ENCODE measurements at regions not wholly inside any gene's neighbourhood (a gene's known extent, or its start where the extent isn't known, plus 50 kb on each side); places are given as distances from the start of the nearest gene placed in this dataset.
A peak's percentile ranks its signal among the peaks of the same experiment; 100 is the strongest.
"Not testable (repeated sequence)": the region's sequence is repeated elsewhere in the genome, so short reads cannot be mapped to it uniquely, and the experiment has no call there.

DNA sequence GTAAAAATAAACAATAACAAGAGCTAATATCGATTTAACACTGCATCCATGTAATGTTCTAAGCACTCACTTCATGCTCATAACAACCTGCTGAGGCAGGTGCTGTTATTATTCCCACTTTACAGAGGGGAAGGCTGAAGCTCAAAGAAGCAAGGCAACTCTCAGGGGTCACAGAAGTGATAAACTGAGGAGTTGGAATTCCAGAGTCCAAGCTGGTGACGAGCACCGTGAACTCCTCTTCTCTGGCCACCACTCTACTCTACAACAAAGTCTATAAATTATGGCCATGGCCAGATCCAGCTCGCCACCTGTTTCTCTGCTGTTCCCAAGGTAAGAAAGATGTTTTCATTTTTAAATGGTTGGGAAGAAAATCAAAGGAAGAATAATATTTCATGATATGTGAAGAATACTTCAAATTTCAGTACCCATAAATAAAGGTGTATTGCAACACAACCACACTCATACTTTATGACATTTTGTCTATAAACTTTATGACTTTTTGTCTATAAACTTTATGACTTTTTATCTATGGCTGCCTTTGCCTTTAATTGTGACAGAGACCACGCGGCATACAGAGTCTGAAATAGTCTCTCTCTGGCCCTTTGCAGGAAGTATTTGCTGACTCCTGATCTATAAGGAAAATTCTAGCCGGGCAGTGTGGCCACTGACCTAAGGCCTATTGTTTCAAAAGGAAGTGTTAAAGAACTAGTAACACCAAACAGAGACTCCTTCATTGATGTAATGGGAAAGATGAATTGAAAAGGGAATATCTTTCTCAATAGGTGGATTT is 113.2 kb upstream of the KCNG1 start:
- peaks cover 7% of the 10 kb centered on the region for H3K4me1 Mint-ChIP-seq
- no peak overlapping the region for H3K27ac Mint-ChIP-seq
- no peaks in the 10 kb centered on the region for H3K9me3 Mint-ChIP-seq
- no peaks in the 10 kb centered on the region for H3K36me3 Mint-ChIP-seq
- H3K4me3 Mint-ChIP-seq, result no peak overlapping the region
- no peak for ATAC-seq
- no peak for DNase-seq (ENCODE audit: low spot score in 2 of 2)

DNA sequence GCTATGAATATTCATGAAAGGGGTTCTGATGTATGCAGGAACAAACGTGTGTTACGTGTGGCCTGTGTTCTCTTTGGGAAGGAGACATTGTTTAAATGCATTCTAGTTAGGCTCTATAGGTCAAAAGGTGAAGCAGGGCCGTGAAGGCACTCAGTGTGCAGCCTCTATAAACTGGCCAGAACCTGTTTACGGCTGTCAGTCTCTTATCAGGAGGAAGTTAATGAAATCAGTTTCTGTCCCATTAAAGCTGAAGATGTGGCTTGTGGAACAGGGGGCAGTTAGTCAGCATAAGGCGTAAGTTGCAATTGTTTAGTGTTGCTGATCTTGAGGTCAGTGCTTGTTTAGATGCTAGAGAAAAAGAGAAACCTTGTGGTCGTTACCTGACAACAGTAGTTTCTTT is 111.5 kb upstream of the KCNG1 start:
- no peak for ATAC-seq
- no peaks in the 10 kb centered on the region for H3K36me3 Mint-ChIP-seq
- no peak overlapping the region for H3K27ac Mint-ChIP-seq
- no peak overlapping the region for H3K4me3 Mint-ChIP-seq
- no peaks in the 10 kb centered on the region for H3K9me3 Mint-ChIP-seq
- H3K4me1 Mint-ChIP-seq, result peaks cover 7% of the 10 kb centered on the region
- DNase-seq (ENCODE audit: low spot score in 2 of 2), result no peak

DNA sequence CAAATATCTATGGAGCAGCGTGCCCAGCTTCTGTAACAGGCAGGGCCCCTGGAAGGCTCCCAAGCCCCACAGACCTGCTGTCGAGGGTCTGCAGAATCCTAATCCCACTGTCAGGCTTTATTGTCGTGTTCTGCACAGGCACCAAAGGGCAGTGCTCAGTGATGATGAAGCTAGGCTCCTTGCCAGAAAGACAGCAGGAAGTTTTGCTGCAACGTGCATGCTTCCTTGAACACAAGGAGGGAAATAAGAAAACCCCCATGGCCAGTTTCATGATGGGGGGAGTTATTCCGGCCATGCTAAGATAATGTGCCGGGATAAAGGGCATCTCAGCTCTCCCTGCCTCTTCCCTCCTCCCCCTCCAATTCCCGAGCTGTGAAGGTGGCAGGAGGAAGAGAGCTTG is 109.4 kb upstream of the KCNG1 start:
- Mint-ChIP-seq H3K4me3 (no peak overlapping the region), H3K9me3 (no peaks in the 10 kb centered on the region), H3K4me1 (peaks cover 25% of the 10 kb centered on the region), H3K27ac (no peak overlapping the region), H3K36me3 (no peaks in the 10 kb centered on the region)
- ATAC-seq (no peak), DNase-seq (ENCODE audit: low spot score in 2 of 2) (no peak)

DNA sequence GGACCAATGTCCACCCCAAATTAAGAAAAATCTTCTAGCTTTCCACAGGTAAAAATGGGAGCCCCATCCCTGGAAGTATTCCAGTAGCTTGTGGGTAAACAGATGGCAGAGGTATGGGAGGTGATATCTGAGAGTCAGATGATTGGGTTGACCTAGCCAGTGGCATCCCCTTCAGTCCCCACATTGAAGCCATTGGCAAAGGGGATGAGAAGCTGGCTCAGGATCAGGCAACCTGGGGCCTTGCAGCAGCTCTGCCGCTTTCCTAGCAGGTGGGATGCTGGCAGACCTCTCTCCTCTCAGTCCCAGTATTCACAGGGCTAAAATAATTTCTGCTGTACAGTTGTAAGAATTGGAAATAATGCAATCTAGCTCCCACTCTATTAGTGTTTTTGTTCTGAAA is 108.9 kb upstream of the KCNG1 start:
- Mint-ChIP-seq H3K9me3 (no peaks in the 10 kb centered on the region), H3K4me1 (peaks cover 25% of the 10 kb centered on the region), H3K4me3 (no peak overlapping the region), H3K27ac (no peak overlapping the region), H3K36me3 (no peaks in the 10 kb centered on the region)
- ATAC-seq (no peak), DNase-seq (ENCODE audit: low spot score in 2 of 2) (no peak)

DNA sequence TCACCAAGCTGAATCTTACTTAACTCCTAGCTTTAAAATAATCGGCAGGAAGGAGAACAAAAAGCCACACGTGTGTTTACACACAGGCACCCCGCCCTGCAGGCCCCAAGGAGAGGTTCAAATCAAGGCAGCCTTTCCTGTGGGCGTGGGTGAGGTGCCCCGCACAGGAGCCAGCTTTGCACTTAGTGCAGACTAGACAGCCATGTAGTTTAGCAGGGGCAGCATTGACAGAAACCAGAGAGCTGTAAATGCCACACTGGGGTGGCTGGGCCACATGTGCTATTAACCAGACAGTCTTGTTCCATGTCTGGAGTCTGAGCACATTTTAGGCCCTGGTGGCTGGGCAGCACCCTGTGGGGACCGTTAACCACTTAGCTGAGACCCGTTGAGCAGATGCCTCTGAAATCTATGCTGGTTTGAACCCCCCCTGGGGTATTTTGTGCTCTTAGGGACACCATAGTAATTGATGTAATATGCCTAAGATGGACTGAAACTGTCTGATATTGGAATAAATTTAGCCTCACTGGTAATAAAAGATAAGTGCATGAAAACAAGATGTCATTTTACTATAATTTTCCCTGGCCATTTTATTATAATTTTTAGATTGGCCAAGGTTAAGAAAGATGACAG is 106.4 kb upstream of the KCNG1 start:
- peak overlapping the region; percentile 51 for H3K4me3 Mint-ChIP-seq
- DNase-seq (ENCODE audit: low spot score in 2 of 2) (no peak), ATAC-seq (no peak)

DNA sequence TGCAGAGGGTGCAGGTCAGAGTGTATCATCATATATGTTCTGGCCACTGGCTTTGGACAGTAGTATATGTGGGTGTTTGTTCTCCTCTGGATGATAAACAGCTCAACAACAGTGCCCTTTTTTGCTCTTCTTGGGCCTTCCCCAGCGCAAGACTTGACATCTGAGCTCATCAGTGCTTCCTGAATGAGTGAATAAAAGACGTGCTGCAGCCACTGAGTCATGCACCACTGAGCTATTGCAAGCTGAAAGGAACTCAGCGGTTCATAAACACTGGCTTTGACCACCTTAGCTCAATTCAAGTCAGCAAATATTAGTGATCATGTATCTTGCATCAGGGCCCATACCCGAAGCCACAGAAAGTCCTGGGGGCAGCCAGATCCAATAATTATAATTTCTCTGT is 105.3 kb upstream of the KCNG1 start:
- no peaks in the 10 kb centered on the region for H3K9me3 Mint-ChIP-seq
- ATAC-seq, result peak; percentile 94
- peak overlapping the region; percentile 51 for H3K4me3 Mint-ChIP-seq
- peak overlapping the region; percentile 80 for H3K27ac Mint-ChIP-seq
- H3K36me3 Mint-ChIP-seq, result no peaks in the 10 kb centered on the region
- DNase-seq (ENCODE audit: low spot score in 2 of 2), result no peak
- peaks cover 19% of the 10 kb centered on the region for H3K4me1 Mint-ChIP-seq

More for the DNA sequence above, 106.4 kb upstream of the KCNG1 start:
- Mint-ChIP-seq H3K36me3 (no peaks in the 10 kb centered on the region), H3K9me3 (no peaks in the 10 kb centered on the region), H3K27ac (peak overlapping the region; percentile 80), H3K4me1 (peaks cover 19% of the 10 kb centered on the region)

DNA sequence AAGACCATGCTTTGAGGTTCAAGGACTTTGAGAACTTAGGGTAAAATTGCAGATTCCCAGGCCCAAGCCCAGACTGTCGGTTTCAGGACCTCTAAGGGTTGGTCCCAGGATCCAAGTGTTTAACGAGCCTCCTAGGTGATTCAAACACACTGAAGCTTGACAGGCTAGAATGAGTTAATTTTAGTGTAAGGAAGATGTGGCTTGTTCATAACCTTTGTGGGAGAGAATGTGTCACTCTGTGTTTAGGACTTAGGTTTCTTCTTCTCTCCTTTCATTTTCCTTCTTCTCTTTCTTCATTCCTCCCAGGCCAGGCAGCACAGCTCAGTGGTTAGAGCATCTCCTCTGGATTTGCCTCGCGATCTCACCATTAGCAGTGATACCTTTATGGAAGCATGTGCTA is 104.8 kb upstream of the KCNG1 start:
- Mint-ChIP-seq H3K36me3 (no peaks in the 10 kb centered on the region), H3K27ac (peak overlapping the region; percentile 80), H3K4me3 (peak overlapping the region; percentile 51), H3K4me1 (peaks cover 19% of the 10 kb centered on the region), H3K9me3 (no peaks in the 10 kb centered on the region)
- DNase-seq (ENCODE audit: low spot score in 2 of 2) (no peak), ATAC-seq (peak; percentile 52)

DNA sequence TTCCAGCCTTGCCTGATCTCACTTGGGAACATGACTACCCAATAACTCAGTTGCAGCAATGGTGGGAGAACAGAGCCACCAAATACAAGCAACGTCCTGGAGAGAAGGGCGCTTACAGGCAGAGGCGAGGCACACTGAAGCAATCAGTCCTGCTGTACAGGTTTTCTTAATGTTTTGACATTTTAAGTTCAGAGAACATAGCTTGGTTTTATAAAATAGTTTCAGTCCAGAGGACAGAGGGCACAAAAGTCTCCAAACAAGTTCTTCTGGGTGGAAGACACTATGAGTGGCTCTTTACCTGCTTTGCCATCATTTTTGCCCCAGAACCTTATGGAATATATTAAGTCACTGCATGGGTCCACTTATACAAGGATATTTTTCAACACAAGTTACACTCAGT is 103.4 kb upstream of the KCNG1 start:
- Mint-ChIP-seq H3K9me3 (no peaks in the 10 kb centered on the region), H3K27ac (no peak overlapping the region), H3K4me1 (peaks cover 30% of the 10 kb centered on the region), H3K36me3 (no peaks in the 10 kb centered on the region), H3K4me3 (no peak overlapping the region)
- ATAC-seq (no peak), DNase-seq (ENCODE audit: low spot score in 2 of 2) (no peak)

DNA sequence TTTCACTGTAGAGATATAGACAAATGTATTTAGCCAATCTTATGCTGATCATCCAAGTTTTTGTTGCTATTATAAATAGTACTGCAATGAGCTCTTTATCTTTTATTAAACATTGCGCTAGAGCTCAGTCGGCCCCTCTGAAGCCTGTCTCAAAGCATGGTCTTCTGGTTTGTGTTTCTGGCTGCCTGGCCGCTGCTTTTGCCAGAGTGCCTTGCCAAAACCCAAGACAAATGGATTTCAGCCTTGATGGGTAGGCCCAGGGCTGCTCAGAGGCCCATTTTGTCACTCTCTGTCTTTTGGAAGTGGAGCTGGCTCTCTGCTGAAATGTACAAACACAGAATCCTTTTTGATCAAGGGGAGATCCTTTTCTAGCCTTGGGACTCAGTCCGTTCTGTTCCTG is 102.9 kb upstream of the KCNG1 start:
- ATAC-seq, result no peak
- H3K4me1 Mint-ChIP-seq, result peaks cover 30% of the 10 kb centered on the region
- H3K36me3 Mint-ChIP-seq, result no peaks in the 10 kb centered on the region

DNA sequence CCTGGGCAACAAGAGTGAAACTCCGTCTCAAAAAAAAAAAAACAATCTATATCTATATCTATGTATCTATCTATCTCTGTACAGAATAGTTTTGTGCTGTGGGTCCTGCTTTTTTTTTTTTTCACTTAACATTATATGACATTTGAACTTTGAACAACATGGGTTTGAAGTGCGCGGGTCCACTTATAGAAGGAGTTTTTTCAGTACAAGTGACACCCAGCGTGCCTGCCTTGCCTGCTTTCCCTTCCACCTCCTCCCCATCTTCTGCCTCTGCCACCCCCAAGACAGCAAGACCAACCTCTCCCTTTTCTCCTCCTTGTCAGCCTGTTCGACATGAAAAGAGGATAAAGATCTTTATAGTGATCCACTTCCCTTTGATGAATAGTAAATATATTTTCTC is 102.2 kb upstream of the KCNG1 start:
- no peak for ATAC-seq
- DNase-seq (ENCODE audit: low spot score in 2 of 2), result no peak
- Mint-ChIP-seq H3K9me3 (no peaks in the 10 kb centered on the region), H3K4me1 (peaks cover 30% of the 10 kb centered on the region), H3K36me3 (no peaks in the 10 kb centered on the region), H3K27ac (no peak overlapping the region), H3K4me3 (no peak overlapping the region)

More for the DNA sequence above, 102.9 kb upstream of the KCNG1 start:
- DNase-seq (ENCODE audit: low spot score in 2 of 2), result no peak
- Mint-ChIP-seq H3K27ac (no peak overlapping the region), H3K4me3 (no peak overlapping the region), H3K9me3 (no peaks in the 10 kb centered on the region)

DNA sequence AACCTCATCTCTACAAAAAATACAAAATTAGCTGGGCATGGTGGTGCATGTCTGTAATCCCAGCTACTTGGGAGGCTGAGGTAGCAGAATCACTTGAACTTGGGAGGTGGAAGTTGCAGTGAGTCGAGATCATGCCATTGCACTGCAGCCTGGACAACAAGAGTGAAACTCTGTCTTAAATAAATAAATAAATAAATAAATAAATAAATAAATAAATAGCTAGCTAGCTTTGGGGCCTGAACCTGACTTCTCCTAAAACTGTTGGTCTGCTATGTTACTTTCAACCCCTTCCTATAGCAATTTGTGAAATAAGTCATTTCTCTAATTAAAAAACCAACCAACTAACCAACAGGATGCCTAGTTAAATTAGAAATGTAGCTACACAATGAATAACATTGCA is 101.0 kb upstream of the KCNG1 start:
- not testable (repeated sequence) for H3K4me3 Mint-ChIP-seq; H3K27ac Mint-ChIP-seq; H3K36me3 Mint-ChIP-seq; H3K9me3 Mint-ChIP-seq; ATAC-seq; DNase-seq (ENCODE audit: low spot score in 2 of 2)
- H3K4me1 Mint-ChIP-seq, result peaks cover 26% of the 10 kb centered on the region

DNA sequence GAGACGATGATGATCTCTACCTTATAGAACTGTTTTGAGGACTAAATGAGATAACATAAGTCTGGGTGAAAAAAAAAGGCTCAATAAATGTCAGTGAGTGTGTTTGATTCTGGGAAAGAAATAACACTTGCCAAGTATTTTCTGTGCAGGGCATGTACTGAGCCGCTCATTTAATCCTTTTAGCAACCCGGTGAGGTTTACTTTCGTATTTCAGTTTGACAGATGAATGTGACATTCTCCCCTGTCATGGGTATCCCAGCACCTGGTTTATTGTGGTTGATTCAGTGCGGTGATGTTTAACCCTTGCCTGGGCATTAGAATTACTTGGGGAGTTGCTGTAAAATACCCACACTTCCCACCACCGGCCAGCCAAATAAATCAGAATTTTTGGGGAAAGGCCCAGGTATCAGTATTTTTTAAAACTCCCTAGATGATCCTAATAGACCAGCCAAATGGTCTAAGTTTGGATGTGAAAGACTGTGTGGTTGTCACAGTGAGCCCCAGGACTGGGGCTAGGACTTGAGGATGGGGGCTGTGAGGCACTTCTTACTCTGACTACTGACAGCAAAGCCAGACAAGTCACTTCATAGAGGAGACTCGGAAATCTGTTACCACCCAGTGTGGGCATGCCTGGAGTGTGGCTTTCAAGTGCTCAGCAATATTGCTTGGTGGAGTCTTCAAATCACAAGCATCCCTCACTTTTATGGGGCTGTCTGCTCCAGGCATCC is 100.2 kb upstream of the KCNG1 start:
- H3K4me3 Mint-ChIP-seq, result no peak overlapping the region
- no peaks in the 10 kb centered on the region for H3K36me3 Mint-ChIP-seq
- H3K27ac Mint-ChIP-seq, result peak overlapping the region; percentile 50
- H3K9me3 Mint-ChIP-seq, result no peaks in the 10 kb centered on the region
- DNase-seq (ENCODE audit: low spot score in 2 of 2), result no peak
- H3K4me1 Mint-ChIP-seq, result peaks cover 18% of the 10 kb centered on the region
- ATAC-seq, result peak; percentile 92

DNA sequence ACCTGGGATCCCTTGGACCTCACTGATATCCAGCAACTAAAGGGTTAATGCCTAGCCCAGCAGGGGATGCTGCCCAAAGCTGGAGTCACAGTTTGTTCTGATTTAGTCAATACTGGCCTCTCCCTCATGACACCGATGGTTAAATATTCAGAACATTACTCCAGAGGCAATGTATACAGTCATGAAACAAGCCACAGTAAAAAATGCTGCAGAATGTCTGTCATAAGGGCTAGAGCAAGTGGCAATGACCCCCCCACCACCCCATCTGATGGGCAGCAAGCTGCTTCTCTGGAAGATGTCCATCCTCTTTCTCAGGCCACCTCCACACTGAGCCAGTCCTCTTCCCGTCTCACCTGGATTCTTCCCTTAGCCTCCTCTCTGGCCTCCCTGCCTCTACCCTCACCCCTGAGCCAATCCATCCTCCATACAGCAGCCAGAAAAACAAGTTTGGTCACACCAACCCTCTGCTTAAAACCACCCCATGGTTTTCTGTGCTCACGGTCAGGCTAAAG is 99.0 kb upstream of the KCNG1 start:
- ATAC-seq (peak; percentile 62), DNase-seq (ENCODE audit: low spot score in 2 of 2) (no peak)
- peaks cover 12% of the 10 kb centered on the region for H3K4me1 Mint-ChIP-seq
- no peak overlapping the region for H3K27ac Mint-ChIP-seq
- H3K4me3 Mint-ChIP-seq, result no peak overlapping the region
- H3K9me3 Mint-ChIP-seq, result no peaks in the 10 kb centered on the region
- H3K36me3 Mint-ChIP-seq, result no peaks in the 10 kb centered on the region

DNA sequence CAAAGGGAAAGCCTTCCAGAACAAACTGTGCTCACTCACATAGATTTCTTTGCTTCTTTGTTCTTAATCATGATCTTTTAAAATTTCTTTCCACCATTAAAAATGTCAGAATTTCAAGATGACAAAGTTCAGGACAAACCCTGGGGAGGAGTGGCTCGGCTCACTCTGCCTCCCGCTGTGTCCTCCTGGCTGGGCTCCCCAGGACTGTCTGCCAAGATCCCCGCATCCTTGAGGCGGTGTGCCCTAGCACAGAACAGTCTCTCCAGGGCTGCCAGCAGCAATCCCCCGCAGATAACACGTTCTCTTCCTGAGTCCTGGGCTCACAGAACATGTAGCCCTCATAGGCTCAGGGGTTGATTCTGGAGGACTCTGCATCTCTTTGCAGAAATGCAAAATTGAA is 98.4 kb upstream of the KCNG1 start:
- H3K4me3 Mint-ChIP-seq, result no peak overlapping the region
- no peak overlapping the region for H3K27ac Mint-ChIP-seq
- ATAC-seq (no peak), DNase-seq (ENCODE audit: low spot score in 2 of 2) (no peak)
- H3K36me3 Mint-ChIP-seq, result no peaks in the 10 kb centered on the region
- H3K4me1 Mint-ChIP-seq, result peaks cover 12% of the 10 kb centered on the region
- no peaks in the 10 kb centered on the region for H3K9me3 Mint-ChIP-seq

DNA sequence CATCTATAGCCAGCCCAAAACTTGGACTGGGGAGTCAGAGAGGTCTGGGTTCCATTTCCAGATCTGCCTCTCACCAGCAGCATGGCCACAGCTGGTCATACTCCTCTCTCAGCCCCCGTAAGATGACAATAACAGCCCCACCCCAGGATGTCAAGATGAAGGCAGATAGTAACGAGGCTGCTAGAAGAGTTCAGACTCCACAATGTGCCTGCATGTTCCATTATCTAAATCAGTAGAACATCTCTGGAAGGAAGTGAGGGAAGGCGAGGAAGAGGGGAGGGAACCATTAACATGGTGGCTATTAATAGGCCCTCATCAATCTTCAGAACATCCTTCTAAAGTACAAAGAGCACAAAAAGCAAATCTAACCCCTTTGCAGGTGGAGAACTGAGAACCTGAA is 98.0 kb upstream of the KCNG1 start:
- Mint-ChIP-seq H3K36me3 (no peaks in the 10 kb centered on the region), H3K9me3 (no peaks in the 10 kb centered on the region), H3K4me3 (no peak overlapping the region), H3K4me1 (peaks cover 12% of the 10 kb centered on the region), H3K27ac (no peak overlapping the region)
- DNase-seq (ENCODE audit: low spot score in 2 of 2) (no peak), ATAC-seq (no peak)

Measured in stimulated activated effector memory CD8-positive, alpha-beta T cell treated with anti-CD3 and anti-CD28 coated beads, Interleukin-12 subunit alpha, Interleukin-12 subunit beta, amount 100 ng/mL, for 72 hours (primary cell).